ENCODE measurements at regions not wholly inside any gene's neighbourhood (a gene's known extent, or its start where the extent isn't known, plus 50 kb on each side); places are given as distances from the start of the nearest gene placed in this dataset.
"Not testable (repeated sequence)": the region's sequence is repeated elsewhere in the genome, so short reads cannot be mapped to it uniquely, and the experiment has no call there.

DNA sequence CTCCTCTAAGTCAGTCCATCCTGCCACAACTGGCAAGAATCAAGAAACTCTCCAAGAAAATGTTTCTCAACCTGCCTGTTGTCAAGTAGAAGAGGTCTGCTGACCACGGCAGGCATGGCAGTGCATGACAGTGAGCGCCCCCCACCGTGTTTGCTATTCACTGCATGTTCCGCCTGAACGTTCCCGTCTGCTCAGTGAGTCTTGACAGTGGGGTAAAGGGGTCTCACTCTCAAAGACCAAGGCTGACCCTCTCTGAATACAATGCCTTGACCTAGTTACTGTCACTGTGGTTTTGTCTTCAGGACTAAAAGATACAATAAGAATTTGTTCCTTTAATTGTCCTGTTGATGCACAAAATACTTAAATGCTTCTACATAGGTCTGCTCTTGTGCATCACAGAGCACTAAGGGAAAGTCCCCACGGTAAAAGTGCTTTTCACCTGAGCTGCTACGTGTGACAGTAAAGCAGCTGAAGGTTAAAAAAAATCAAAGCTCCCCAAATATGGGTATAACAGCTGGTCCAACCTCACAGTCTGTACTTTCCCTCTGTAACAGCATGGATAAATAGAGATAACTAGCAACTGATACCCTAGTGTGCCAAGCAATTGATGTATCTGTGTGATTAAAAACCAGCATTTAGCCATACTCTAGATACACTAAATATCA lies 555.8 kb upstream of the ZNF337 start:
- not testable (repeated sequence) for H3K4me1 Mint-ChIP-seq

GRCh38 chr20:26251376-26251775 lies 554.7 kb upstream of the ZNF337 start:
- DNase-seq, H3K9me3 Mint-ChIP-seq, H3K4me3 Mint-ChIP-seq, H3K27ac Mint-ChIP-seq, H3K4me1 Mint-ChIP-seq, H3K27me3 Mint-ChIP-seq, H3K36me3 Mint-ChIP-seq: not testable (repeated sequence)

More for the DNA sequence above, 555.8 kb upstream of the ZNF337 start:
- DNase-seq, H3K9me3 Mint-ChIP-seq, H3K27ac Mint-ChIP-seq, H3K27me3 Mint-ChIP-seq, H3K4me3 Mint-ChIP-seq, H3K36me3 Mint-ChIP-seq: not testable (repeated sequence)

DNA sequence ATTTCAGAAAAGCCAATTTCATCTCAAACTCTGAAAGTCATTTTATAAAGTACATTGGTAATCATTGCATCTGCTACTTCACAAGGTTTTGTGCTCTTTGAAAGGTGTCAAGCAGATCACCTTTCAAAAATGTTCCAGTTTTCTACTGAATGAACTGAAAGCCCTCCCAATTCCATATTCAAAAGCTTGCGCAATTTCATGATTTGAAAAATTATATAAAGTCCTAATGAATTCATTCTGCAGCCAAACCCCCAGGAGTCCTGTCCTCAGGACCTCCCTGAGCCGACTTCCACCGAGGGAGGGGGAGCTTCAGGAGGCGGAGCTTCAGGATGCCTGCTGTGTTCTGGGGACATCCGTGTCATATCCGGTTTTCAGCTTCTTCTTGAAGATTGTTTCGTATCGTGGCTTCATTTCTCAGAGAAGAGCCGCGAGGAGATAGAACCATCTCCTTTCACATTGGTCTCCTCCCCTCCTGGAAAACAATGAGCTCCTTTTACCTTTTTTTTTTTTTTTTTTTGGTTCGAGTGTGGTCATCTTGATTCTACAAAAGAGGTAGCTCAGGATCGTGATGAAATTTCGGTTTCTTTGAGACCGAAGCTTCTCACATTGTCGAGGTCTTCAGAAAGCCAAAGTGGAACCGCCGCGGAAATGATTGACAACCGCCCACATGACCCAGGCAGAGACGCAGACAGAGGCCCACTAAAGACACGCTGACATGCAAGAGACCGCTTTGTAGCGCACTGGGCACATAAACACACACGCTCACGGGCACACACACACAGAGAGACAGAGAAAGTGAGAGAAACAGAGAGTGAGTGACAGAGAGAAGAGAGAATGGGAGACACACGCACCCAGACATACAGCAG lies 553.8 kb upstream of the ZNF337 start:
- peak overlapping the region; percentile 66 for H3K27ac Mint-ChIP-seq
- H3K4me3 Mint-ChIP-seq = peak overlapping the region; percentile 38
- not testable (repeated sequence) for DNase-seq, H3K9me3 Mint-ChIP-seq, H3K27me3 Mint-ChIP-seq, H3K36me3 Mint-ChIP-seq, H3K4me1 Mint-ChIP-seq

- no peaks in the 10 kb centered on the region for H3K27me3 Mint-ChIP-seq
- peaks cover 15% of the 10 kb centered on the region for H3K9me3 Mint-ChIP-seq
- H3K4me3 Mint-ChIP-seq = no peak overlapping the region
- H3K27ac Mint-ChIP-seq = no peak overlapping the region
- H3K36me3 Mint-ChIP-seq = no peaks in the 10 kb centered on the region
- no peak for DNase-seq
- no peaks in the 10 kb centered on the region for H3K4me1 Mint-ChIP-seq
These were observed 547.1 kb upstream of the ZNF337 start for GRCh38 chr20:26243731-26244130.

DNA sequence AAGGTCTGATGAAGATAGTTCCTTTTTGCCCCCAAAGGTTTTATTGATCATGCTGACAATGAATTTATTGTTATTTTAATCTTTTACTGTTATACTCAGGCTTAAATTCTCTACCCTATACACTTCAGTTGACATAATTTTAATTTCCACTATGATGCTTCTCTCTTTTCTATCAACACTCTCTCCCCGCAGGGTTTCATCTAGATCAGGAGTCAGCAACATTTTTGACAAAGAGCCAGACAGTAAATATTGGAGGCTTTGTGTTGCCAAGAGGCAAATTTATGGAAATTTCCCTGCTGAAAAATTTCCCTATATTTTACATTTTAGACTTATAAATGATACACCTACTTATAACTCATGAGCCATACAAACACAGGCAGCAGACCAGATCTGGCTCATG lies 524.0 kb upstream of the ZNF337 start:
- H3K9me3 Mint-ChIP-seq, H3K27ac Mint-ChIP-seq, H3K4me3 Mint-ChIP-seq, DNase-seq, H3K36me3 Mint-ChIP-seq, H3K4me1 Mint-ChIP-seq, H3K27me3 Mint-ChIP-seq: not testable (repeated sequence)

DNA sequence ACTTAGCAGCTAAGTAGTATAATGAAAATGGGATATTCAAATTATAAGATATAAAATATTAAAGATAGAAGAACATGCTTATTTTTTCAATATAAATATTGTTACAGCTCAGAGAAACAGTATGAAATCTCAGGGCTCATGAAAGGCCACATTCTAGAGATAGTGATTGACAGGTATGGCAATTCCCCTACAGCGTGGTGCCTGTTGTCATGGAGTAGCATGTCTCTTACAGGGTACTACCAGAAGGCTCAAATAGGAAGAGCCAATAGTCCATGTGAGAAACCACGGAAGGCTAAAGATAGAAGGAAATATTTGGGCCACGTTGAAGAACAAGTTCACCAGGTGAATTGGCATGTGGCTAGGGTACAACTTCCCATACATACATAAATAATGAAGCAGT lies 522.9 kb upstream of the ZNF337 start:
- H3K4me3 Mint-ChIP-seq, H3K9me3 Mint-ChIP-seq, DNase-seq, H3K4me1 Mint-ChIP-seq, H3K36me3 Mint-ChIP-seq, H3K27me3 Mint-ChIP-seq, H3K27ac Mint-ChIP-seq: not testable (repeated sequence)

DNA sequence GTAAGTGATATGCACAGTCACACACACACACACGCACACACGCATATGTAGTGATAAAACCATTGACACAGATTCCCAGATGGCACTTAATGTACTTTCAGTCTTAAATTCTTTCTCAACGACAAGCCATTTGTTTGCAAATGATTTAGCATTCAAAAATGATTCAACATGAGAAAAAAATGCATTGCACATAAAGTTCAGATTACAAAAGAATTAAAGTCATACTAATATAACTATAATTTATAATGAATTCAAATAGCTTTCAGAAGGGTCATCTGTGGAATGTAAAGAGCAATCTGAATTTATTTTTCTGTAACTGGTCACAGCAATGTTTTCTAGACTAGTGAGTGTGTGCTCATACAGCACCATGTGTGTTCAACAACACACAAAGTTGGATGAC lies 521.6 kb upstream of the ZNF337 start:
- H3K36me3 Mint-ChIP-seq = peaks cover 2% of the 10 kb centered on the region
- peaks cover 4% of the 10 kb centered on the region for H3K27me3 Mint-ChIP-seq
- H3K27ac Mint-ChIP-seq = no peak overlapping the region
- H3K4me3 Mint-ChIP-seq = no peak overlapping the region
- DNase-seq = no peak
- peaks cover 8% of the 10 kb centered on the region for H3K9me3 Mint-ChIP-seq
- H3K4me1 Mint-ChIP-seq = peaks cover 3% of the 10 kb centered on the region

DNA sequence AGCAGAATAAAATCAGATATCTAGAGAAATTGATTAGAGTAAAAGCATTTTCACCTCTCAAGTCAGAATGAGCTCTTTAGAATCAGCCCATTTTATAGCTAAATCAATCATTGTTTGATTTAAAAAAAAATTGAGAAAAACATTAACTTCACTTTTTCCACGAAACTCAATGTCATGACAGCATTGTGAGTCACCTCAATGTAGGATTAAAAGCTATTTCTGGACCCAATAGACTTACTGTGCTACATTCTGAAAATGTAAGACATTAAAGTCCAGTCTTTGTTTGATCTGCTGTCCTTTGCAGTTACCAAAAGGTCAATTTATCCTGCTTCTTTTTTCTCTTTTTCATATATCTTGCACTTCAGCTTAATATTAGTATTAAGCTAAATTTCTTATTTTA lies 519.4 kb upstream of the ZNF337 start:
- peaks cover 4% of the 10 kb centered on the region for H3K4me1 Mint-ChIP-seq
- no peak overlapping the region for H3K27ac Mint-ChIP-seq
- peaks cover 8% of the 10 kb centered on the region for H3K36me3 Mint-ChIP-seq
- H3K9me3 Mint-ChIP-seq = peaks cover 9% of the 10 kb centered on the region
- H3K27me3 Mint-ChIP-seq = peaks cover 6% of the 10 kb centered on the region
- DNase-seq = no peak
- H3K4me3 Mint-ChIP-seq = no peak overlapping the region

- H3K27me3 Mint-ChIP-seq = peaks cover 11% of the 10 kb centered on the region
- no peak overlapping the region for H3K27ac Mint-ChIP-seq
These were observed 518.3 kb upstream of the ZNF337 start for GRCh38 chr20:26214991-26215390.

GRCh38 chr20:26209171-26209941 lies 512.7 kb upstream of the ZNF337 start:
- H3K4me3 Mint-ChIP-seq = peak overlapping the region; percentile 81
- H3K36me3 Mint-ChIP-seq = peaks cover 10% of the 10 kb centered on the region
- H3K27ac Mint-ChIP-seq = peak overlapping the region; percentile 83
- H3K27me3 Mint-ChIP-seq = peaks cover 29% of the 10 kb centered on the region
- H3K4me1 Mint-ChIP-seq = peaks cover 7% of the 10 kb centered on the region
- H3K9me3 Mint-ChIP-seq = peaks cover 10% of the 10 kb centered on the region
- DNase-seq = peak; percentile 35

More at GRCh38 chr20:26214991-26215390, 518.3 kb upstream of the ZNF337 start:
- DNase-seq = no peak
- no peak overlapping the region for H3K4me3 Mint-ChIP-seq
- peaks cover 4% of the 10 kb centered on the region for H3K4me1 Mint-ChIP-seq
- H3K9me3 Mint-ChIP-seq = peaks cover 12% of the 10 kb centered on the region
- peaks cover 12% of the 10 kb centered on the region for H3K36me3 Mint-ChIP-seq

DNA sequence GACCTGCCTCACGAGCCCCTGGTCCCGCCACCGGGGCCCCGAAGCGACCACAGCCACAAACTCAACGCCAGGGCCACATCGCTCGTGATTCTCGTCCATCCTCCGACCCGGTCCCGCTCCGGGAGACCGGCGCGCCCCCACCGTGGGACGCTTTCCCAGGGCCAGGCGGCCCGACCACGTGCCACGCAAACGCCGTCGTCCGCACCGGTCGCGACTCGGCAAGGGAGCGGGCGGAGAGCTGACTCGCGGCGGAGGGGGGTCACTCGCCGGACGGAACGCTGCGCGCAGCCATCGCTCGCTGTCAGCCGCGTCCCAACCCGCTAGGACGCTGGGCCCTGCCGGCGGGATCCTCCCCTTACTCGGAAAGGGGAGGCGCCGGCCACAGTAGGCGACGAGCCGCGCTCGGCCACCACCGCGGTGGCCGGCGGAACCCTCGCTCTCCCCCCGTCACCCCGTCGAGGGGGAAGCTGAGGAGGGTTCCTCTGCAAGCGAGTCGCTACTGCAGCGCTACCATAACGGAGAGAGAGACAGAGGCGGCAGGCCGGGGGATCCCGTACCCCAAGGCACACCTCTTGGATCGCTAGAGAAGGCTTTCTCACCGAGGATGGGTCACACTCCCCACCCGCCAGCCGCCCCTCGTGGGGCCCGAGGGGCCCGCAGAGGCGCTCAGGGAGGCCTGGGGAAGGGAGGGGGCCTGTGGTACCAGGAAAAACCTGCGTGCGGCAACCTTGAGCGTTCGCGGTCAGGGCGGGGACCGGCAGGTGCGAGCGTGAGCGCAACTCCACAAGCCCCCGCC lies 511.8 kb upstream of the ZNF337 start:
- Mint-ChIP-seq H3K4me3 (peak overlapping the region; percentile 65), H3K27me3 (peaks cover 27% of the 10 kb centered on the region), H3K36me3 (peaks cover 10% of the 10 kb centered on the region), H3K27ac (no peak overlapping the region), H3K9me3 (peaks cover 7% of the 10 kb centered on the region), H3K4me1 (peaks cover 7% of the 10 kb centered on the region)
- peak; percentile 36 for DNase-seq

DNA sequence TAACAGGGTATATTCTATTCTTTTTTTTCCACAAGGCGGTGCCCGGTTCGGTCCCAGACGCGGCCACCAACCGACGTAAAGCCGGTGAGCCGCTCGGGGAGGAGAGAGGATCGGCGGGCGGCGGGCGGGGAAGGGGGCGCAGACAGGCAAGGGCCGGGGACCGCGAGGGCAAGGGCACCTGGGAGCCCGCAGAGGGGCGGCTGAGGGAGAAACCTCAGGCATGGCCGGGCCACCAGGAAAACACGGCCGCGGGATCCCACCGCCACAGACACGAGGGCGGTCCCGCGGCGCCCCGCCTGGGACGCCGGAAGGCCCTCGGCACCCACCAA lies 511.3 kb upstream of the ZNF337 start:
- H3K4me1 Mint-ChIP-seq = not testable (repeated sequence)
- peak; percentile 16 for DNase-seq
- H3K9me3 Mint-ChIP-seq = peaks cover 12% of the 10 kb centered on the region
- peaks cover 23% of the 10 kb centered on the region for H3K27me3 Mint-ChIP-seq
- peak overlapping the region; percentile 67 for H3K4me3 Mint-ChIP-seq
- H3K36me3 Mint-ChIP-seq = peaks cover 10% of the 10 kb centered on the region
- peak overlapping the region; percentile 59 for H3K27ac Mint-ChIP-seq

- Mint-ChIP-seq H3K4me3 (peak overlapping the region; percentile 67), H3K4me1 (peaks cover 7% of the 10 kb centered on the region), H3K27me3 (peaks cover 23% of the 10 kb centered on the region), H3K27ac (peak overlapping the region; percentile 59), H3K9me3 (peaks cover 14% of the 10 kb centered on the region), H3K36me3 (peaks cover 10% of the 10 kb centered on the region)
- no peak for DNase-seq
These were observed 510.7 kb upstream of the ZNF337 start for GRCh38 chr20:26207237-26207966.

- no peak overlapping the region for H3K27ac Mint-ChIP-seq
- peaks cover 21% of the 10 kb centered on the region for H3K27me3 Mint-ChIP-seq
- DNase-seq = no peak
- no peak overlapping the region for H3K4me3 Mint-ChIP-seq
- peaks cover 22% of the 10 kb centered on the region for H3K9me3 Mint-ChIP-seq
- peaks cover 7% of the 10 kb centered on the region for H3K36me3 Mint-ChIP-seq
- H3K4me1 Mint-ChIP-seq = peaks cover 6% of the 10 kb centered on the region
These were observed 508.7 kb upstream of the ZNF337 start for GRCh38 chr20:26205350-26205749.
